VCaP (cell line): ENCODE measurements at regions not wholly inside any gene's neighbourhood (a gene's known extent, or its start where the extent isn't known, plus 50 kb on each side); places are given as distances from the start of the nearest gene placed in this dataset.

Source experiments
- H3K27ac ChIP-seq: fragments of 450-650 bp; 2 replicates; pipeline ENCODE4 v1.5.1; 2017
- TF ChIP-seq, protein P1 (sequence below): fragments of 450-650 bp; conservative IDR thresholded peaks from 2 replicates; pipeline ENCODE4 v1.5.1; 2017; ENCODE audit warnings: mild to moderate bottlenecking, moderate library complexity

DNA sequence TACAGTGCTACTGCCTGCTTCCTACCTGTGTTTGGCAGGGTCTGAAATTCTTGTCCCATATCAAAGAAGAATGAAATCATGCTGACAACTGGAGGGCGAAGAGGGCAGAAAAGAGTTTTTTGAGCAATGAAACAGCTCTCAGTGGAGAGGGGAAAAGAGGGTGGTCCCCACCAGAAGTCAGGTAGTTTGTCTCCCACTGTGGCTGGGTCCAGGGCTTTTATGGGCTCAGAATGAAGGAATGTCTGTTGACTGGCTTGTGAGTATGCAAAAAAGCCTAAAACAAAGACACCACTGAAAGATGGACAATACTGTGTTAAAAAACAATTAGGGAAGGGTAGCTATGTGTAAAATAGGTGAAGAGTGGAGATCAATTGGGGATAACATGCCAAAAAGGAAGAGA, 115.0 kb downstream of the ADAM29 start:
- TF ChIP-seq, protein P1, sequence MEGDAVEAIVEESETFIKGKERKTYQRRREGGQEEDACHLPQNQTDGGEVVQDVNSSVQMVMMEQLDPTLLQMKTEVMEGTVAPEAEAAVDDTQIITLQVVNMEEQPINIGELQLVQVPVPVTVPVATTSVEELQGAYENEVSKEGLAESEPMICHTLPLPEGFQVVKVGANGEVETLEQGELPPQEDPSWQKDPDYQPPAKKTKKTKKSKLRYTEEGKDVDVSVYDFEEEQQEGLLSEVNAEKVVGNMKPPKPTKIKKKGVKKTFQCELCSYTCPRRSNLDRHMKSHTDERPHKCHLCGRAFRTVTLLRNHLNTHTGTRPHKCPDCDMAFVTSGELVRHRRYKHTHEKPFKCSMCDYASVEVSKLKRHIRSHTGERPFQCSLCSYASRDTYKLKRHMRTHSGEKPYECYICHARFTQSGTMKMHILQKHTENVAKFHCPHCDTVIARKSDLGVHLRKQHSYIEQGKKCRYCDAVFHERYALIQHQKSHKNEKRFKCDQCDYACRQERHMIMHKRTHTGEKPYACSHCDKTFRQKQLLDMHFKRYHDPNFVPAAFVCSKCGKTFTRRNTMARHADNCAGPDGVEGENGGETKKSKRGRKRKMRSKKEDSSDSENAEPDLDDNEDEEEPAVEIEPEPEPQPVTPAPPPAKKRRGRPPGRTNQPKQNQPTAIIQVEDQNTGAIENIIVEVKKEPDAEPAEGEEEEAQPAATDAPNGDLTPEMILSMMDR = no peak
- H3K27ac ChIP-seq = no peak overlapping the region

DNA sequence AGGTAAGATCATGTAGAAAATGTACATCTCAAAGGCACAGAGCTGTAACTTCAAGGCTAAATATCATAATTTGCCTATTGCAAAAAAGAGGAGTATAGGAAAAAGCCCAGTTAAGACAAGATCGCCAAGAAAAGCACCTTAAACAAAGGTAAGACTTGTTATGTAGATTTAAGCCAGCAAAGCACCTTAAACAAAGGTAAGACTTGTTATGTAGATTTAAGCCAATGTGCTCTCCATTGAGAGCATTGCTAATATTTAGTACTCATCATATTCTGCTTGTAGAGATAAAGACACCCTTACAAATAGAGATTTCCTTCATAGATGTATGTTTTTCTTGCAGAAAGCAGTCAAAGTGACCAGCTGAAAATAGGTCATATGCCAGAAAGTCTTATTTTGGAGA, 115.8 kb downstream of the ADAM29 start:
- TF ChIP-seq, protein P1 = no peak
- H3K27ac ChIP-seq = no peak overlapping the region

DNA sequence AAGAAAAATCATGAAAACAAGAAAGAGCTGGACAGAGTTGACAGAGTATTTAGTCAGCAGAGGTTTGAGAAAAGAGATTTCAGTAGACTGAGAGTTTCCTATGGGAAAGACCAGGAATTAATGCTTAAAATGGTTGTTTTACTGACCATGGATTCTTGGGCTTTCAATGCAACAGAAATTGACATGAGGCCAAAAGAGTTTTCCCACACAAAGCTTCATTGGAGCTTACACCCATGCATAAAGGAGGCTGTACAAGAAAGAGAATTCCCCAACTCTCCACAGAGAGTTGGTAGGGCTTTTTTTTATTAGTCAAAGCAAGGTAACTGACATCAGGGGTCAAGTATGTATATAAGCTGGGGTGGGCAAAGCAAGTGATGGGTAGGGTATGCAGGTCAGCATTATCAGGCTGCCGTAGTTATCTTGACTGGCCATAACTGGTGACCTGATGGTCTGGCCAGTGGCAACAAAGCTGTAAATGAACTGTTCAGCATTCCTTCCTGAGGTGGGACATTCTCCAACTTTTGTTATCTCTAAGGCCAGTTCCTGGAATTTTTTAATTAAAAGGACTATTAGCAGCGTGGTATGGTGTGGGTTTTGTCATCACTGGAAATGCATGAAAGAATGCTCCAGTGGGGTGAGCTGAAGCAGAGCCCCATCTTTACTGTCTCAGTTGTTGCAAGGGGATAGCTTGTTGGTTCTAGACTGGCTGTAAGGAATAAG, 117.0 kb downstream of the ADAM29 start:
- H3K27ac ChIP-seq = no peak overlapping the region
- TF ChIP-seq, protein P1 = no peak

DNA sequence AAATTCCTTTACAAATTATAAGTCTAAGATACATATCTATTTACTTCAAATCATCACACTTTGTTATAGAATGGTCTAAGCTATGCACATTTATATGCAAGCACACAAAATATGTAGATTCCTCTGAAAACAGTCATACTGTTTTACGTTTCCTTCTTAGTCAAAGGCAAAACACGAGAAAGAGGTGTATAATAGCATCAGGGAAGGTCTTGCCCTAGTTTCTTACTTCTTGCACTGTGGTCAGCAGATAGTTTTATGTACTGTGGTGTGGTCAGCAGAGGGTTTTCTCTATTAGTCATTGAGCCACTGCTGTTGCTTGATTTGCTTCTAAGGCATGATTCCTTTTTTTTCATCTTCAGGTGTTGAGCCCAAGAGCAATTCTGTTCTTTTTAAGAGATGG, 117.7 kb downstream of the ADAM29 start:
- TF ChIP-seq, protein P1 = no peak
- no peak overlapping the region for H3K27ac ChIP-seq

DNA sequence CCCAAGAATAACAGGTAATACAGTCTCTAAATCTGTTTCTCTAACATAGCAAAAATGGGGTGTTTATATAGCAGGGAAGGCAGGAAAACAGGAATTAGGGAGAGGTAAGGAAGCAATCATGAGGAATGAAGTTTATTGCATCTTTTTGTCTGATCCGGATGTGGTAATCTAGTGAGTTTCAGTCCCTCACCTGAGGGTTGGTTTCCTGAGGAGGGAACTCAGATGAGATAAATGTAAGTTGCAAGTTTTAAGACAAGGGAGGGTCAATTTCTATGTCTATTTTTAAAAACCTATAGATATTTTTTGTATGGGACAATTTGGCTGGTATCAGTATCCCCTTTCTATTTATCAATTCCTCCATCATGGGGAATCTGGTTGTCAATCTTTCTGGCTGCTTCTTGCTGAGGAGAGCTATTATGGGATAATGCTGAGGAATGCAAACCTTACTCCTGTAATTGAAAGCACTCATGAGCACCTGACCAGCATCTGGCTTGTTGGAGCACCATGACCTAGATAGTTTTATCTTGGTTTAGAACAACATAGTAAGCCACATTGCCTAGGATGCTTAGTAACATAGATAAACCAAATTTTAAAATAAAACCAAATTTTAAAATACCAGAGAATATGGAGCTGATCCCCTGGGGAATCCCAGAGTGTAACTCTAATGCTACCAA, 130.1 kb downstream of the ADAM29 start:
- TF ChIP-seq, protein P1 = no peak

DNA sequence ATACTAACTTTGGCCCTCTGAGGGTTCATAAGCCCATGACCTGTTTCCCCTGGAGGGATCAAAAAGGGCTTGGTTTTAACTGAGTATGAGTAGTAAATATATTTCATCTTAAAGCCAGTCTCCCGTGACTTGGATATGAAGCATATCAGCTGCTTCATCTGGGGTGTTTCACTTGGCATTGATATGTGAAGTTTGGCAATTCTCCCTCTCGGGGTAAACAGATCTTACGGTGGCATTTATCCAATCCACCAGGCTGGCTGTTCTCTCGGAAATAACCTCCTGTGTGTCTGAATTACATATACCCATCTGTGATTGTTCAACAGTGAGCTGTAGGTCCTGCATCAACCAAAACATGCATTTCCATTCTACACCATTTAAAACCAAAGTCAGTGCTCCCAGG, 130.7 kb downstream of the ADAM29 start:
- no peak overlapping the region for H3K27ac ChIP-seq
- TF ChIP-seq, protein P1 = no peak

More for the DNA sequence above, 130.1 kb downstream of the ADAM29 start:
- H3K27ac ChIP-seq = no peak overlapping the region

DNA sequence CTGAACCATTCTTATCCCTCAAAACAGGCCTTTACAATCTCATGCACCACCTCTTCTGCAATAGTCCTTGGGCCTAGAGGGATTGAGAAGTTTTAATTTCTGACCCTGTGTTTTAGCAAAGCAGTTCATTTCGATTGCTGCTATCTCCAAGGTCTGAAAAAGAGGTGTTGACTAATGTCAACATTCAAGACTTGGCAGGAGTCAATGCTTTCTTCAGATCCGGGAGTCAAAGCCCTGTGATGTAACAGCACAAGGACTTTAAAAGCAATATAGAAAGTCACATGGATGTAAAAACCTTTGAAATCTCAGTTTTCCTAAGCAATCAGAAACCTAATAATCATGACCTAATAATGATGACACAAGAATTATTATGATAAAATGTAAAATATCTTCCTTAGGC, 133.8 kb downstream of the ADAM29 start:
- TF ChIP-seq, protein P1 = no peak
- no peak overlapping the region for H3K27ac ChIP-seq
